NT2/D1 (cell line): ENCODE measurements at regions not wholly inside any gene's neighbourhood (a gene's known extent, or its start where the extent isn't known, plus 50 kb on each side); places are given as distances from the start of the nearest gene placed in this dataset.

Experiments used
- SUZ12 ChIP-seq: IDR thresholded peaks from 2 replicates; pipeline ENCODE4 v1.6.1; 2011; ENCODE audit not compliant: insufficient read length, insufficient read depth; ENCODE audit errors: extremely low read depth
- YY1 ChIP-seq: IDR thresholded peaks from 2 replicates; pipeline ENCODE4 v1.6.1; 2011; ENCODE audit not compliant: insufficient read length, insufficient read depth
- ZNF274 ChIP-seq: IDR thresholded peaks from 2 replicates; pipeline ENCODE4 v1.6.1; 2011; ENCODE audit warnings: mild to moderate bottlenecking, low read depth, low read length

GRCh38 chr6:63140114-63140513 lies 71.2 kb upstream of the FKBP1C start:
- TF ChIP-seq ZNF274: no peak
- no peak for TF ChIP-seq YY1
- no peak for TF ChIP-seq SUZ12
